ENCODE measurements at regions not wholly inside any gene's neighbourhood (a gene's known extent, or its start where the extent isn't known, plus 50 kb on each side); places are given as distances from the start of the nearest gene placed in this dataset.

DNA sequence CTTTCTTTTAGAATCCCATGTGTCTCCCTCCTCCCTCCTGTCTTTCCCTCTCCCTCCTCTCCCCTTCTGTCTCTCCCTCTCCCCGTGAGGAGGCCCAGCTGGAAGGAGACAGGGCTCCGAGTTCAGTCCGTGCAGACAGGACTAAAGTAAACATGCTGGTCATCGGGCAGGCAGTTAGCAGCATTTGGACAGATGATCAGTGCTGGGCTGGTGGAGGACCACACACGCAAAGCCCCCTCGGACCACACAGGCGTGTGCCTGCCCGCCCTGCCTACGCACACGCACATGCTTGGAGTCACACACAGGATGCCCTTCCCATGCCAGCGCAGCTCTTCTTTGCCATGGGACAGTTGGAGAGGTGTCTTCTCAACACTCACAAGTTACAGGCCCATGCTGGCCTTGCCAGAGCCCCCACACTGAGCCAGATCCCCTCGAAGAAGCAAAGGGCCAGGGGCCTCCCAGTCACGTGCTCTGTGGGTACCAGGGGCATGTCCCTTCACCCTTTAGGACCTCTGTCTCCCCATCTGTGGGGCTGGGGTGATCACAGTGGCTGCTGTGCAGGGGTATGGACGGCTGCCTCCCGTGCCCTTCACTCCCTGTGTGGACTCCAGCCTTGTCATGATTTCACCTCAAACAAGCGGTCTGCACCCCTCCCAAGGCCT is 215.7 kb upstream of the FOXF1 start:
- TF ChIP-seq, protein P1, sequence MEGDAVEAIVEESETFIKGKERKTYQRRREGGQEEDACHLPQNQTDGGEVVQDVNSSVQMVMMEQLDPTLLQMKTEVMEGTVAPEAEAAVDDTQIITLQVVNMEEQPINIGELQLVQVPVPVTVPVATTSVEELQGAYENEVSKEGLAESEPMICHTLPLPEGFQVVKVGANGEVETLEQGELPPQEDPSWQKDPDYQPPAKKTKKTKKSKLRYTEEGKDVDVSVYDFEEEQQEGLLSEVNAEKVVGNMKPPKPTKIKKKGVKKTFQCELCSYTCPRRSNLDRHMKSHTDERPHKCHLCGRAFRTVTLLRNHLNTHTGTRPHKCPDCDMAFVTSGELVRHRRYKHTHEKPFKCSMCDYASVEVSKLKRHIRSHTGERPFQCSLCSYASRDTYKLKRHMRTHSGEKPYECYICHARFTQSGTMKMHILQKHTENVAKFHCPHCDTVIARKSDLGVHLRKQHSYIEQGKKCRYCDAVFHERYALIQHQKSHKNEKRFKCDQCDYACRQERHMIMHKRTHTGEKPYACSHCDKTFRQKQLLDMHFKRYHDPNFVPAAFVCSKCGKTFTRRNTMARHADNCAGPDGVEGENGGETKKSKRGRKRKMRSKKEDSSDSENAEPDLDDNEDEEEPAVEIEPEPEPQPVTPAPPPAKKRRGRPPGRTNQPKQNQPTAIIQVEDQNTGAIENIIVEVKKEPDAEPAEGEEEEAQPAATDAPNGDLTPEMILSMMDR (IDR thresholded peaks at IDR 0.05; ENCODE audit: low read depth, low read length, missing control alignments), result no peak
- no peak overlapping the region for H3K4me3 ChIP-seq (ENCODE audit: low read depth, low read length)
- DNase-seq (ENCODE audit: low read depth), result no peak

DNA sequence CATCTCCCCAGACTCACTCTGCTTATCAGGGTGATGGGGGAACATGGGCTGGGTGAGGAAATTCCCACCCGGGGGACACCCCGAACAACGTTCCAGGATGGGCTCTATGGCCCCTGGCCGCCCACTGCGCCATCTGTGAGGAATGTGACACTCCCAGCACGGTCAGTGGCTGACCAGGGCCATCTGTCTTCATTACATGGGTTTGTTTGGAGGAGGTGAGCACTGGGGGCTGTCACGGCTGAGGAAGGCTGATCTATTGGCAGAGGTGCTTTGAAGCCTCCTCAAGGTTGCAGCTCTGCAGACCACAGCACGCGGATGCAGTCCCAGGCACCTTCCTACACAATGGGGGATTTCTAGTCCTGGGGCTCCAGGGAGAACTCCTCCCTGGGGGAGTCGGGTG is 214.1 kb upstream of the FOXF1 start:
- H3K4me3 ChIP-seq (ENCODE audit: low read depth, low read length), result no peak overlapping the region
- no peak for DNase-seq (ENCODE audit: low read depth)
- TF ChIP-seq, protein P1 (IDR thresholded peaks at IDR 0.05; ENCODE audit: low read depth, low read length, missing control alignments), result no peak

DNA sequence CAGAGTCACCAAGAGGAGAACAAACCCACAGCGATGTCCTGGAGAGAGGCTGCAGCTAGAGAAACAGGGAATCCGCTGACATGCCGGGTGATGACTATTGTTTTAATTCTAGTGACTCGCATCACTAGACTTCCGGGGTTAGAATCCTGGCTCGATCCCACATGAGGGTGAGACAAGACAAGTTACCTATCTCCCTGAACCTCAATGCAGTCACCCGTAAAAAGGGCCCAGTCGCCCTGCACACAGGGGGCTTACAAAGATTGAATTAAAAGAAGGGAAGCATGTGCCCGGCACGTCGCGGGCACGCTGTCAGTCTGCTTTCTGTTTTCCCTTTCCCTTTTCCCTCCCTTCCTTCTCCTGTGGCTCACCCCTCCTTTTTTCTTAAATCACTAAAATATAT is 212.9 kb upstream of the FOXF1 start:
- no peak for DNase-seq (ENCODE audit: low read depth)
- TF ChIP-seq, protein P1 (IDR thresholded peaks at IDR 0.05; ENCODE audit: low read depth, low read length, missing control alignments), result no peak
- H3K4me3 ChIP-seq (ENCODE audit: low read depth, low read length), result no peak overlapping the region

DNA sequence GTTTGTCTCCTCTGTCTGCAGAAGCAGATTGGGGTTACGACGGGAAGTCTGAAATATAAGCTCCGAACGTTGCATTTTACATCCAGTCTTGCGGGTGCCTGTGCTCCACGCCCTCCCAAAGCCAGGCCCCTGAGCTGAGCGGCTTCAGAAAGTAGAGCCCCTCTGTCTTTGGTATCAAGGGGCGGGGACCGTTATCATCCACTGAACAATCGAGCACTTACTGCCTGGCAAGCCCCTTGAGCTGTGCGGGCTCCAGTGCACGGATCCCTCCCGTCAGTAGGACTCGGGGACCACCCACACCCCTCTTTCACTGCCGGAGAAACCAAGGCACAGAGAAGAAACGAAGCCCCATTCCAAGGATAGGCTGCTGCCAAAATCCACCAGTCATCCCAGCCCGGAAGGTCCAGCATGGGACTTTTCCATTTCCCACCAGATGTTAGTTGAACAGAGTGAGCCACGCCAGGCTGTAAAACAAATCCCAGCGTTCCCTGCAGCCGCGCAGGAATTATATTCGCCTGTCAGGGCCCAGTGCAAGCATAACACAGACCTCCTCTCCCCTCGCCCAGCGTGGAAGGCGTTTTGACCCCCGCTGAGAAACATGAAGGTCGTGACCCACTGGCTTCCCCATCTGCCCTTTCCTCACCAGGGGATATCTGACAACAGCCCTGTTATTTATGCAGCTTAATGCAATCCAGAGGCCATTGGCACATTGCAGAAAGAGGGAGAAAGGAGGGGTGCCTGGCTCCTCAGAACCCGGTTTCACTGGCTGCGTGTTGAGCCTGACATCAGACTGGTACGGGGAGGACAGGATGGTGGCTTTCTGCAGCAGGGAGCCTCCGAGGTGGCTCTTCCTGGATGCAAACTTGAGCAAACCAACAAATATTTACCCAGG is 212.2 kb upstream of the FOXF1 start:
- no peak for DNase-seq (ENCODE audit: low read depth)
- H3K4me3 ChIP-seq (ENCODE audit: low read depth, low read length), result no peak overlapping the region
- TF ChIP-seq, protein P1 (IDR thresholded peaks at IDR 0.05; ENCODE audit: low read depth, low read length, missing control alignments), result no peak

DNA sequence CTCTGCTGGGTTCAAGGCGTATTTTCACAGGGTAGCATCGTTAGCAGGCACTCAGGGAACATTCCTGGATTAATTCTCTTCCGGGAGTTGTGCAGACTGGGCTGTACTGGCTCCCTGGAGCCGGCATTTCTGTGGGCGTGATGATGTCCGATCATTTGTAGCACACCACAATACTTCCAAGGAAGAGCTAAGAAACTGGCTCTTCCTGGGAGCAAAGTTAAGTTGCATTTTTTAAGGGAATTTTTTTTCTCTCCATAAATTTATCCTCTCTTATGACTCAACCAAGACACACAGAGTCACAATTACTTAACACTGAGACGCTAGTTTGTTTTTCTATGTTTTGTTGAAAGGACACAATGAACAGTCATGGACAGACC is 211.6 kb upstream of the FOXF1 start:
- DNase-seq (ENCODE audit: low read depth), result no peak
- TF ChIP-seq, protein P1 (IDR thresholded peaks at IDR 0.05; ENCODE audit: low read depth, low read length, missing control alignments), result no peak
- H3K4me3 ChIP-seq (ENCODE audit: low read depth, low read length), result no peak overlapping the region

DNA sequence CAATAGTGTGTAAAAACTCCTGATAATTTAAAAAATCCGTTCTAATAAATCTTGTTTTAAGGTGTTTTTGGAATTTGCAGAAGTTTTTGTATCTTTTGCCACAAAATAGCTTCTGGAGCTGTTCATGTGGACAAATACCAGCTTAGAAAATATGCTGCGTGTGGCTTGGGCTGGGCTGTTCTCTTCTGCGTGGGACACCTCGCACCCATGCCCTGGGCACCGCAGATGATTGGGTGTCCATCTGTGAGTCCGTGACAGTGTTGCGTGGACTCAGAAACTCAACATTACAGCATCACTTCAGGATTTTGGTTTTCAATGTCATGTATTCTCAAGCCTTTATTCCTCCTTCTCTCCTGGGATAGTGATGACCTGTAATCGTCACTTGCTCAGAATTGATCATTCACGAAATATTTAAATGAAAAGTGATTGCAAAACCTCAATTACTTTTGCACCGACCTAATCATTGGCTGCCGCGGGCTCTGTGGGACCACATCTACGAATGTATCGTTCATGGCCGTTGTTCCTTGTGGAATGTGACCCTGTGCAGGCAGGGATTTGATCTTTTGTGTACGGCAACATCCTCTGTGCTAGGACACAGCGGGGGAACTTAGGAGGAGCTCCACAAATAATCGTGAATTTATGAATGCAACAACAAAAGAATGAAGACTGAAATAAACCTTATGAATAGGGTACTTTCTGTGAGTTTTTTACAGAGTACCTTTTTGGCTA is 210.3 kb upstream of the FOXF1 start:
- DNase-seq (ENCODE audit: low read depth), result no peak
- TF ChIP-seq, protein P1 (IDR thresholded peaks at IDR 0.05; ENCODE audit: low read depth, low read length, missing control alignments), result no peak
- no peak overlapping the region for H3K4me3 ChIP-seq (ENCODE audit: low read depth, low read length)

All from GM12864 (cell line).